Muscle of arm (tissue), 1 donor: ENCODE measurements at regions not wholly inside any gene's neighbourhood (a gene's known extent, or its start where the extent isn't known, plus 50 kb on each side); places are given as distances from the start of the nearest gene placed in this dataset.

Source experiments
- DNase-seq: peaks from one replicate; pipeline ENCODE4 v3.0.0-alpha.2; 2013

DNA sequence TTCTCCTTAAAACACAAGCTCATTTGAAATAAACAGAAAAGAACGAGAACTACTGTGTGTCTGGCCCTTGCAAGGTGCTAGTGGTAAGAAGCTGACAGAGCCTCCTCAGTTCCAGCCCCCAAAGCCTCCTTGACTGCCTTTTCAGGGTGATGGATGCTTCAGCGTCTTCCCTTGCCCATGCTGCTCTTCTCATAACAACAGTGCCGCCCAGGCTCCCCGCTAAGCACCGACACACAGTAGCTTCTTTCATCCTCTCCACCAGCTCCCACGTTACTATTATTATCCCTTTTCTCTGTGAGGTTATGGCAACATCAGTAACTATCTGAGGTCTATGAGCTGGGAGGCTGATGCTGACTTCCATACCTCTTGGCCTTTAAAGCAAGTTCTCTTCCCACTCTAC, 418.6 kb downstream of the TSN start:
- DNase-seq = no peak

DNA sequence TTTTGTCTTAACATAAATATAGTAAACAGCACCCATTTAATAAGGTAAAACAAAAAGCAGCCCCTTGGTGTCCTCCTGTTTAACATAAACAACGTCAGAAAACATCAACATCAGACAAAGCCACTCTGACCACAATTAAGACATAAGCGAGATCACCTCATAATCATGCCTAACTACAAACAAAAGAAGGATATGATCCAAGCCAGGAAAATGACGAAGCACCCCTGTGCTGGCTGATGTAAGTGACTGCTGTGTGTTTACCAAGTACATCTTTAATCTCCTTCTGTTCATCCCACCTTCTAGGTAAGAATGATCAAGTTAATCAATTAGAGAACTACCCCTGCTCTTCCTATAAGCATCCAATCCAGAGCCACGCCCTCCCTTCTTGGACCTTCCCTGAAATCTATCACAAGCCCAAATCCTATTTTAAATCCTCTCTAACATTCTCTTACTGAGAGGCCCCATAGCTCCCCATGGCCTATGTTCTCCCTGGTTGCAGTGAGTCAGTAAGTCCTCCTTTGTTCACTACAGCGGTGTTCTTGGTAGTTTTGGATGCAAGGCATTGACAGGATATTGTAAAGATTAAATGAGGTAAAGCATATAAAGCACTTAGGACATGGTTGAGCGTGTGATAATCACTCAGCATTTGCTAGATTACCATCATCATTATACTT, 424.2 kb downstream of the TSN start:
- no peak for DNase-seq

- no peak for DNase-seq
These were observed 425.5 kb downstream of the TSN start for GRCh38 chr2:122180972-122181371.

GRCh38 chr2:122182616-122183355, 427.3 kb downstream of the TSN start:
- DNase-seq = no peak

DNA sequence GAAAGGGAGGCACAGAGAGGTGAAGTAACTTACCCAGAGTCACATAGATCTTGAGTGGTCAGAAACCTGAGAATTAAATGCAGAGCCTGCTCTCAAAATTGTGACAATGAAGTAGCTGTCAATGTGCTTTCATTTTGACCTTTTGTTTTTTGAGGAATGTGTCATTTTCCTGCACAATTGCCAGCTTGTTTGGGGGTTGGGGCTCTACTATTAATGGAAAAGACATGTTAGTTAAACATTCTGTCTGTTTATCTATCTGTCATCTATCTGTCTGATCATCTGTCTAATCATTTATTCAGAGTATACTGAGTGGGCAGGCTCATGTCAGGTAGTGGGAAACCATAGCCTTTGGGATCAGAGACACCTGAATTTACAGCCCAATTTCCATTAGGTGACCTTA, 428.4 kb downstream of the TSN start:
- no peak for DNase-seq

- no peak for DNase-seq
These were observed 431.3 kb downstream of the TSN start for GRCh38 chr2:122186761-122187222.

DNA sequence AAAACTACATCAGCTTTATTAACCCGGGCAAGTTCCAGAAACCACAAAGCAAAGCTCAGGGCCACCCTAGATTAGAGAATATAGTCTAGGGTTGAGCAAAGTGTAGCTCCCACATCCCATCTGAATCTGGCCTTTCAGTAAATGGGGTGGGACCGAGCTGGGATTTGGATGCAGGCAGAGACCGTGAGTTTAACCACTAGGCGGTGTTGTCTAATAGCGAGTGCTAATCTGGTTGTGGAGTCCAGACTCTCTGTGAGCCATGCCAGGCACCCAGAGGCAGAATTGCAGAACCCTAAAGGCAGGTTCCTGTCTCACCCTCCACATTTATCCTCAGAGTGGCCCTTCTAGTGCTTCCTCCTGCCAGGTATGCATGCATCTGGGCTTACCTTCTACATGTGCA, 435.9 kb downstream of the TSN start:
- no peak for DNase-seq

- DNase-seq = no peak
These were observed 438.2 kb downstream of the TSN start for GRCh38 chr2:122193622-122194021.

DNA sequence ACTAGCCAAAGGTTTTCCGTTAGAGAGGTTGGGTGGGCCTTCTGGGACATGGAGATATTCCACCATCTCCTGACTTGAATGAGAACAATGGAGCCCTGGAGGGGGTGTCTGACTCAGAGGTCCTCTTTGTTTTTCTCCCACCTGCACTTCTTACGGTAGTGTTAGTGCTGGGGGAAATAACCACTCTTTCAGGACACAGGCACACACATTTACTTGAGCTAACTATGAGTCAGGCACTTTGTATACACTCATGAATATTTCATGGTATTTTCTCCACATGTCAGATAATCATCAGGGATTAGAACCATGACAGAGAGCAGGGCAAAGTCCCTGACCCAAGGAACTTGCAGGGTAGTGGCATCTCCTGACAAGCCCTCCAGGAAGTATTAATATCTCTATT, 439.1 kb downstream of the TSN start:
- no peak for DNase-seq

- DNase-seq = peak; percentile 86
These were observed 448.1 kb downstream of the TSN start for GRCh38 chr2:122203523-122203922.

DNA sequence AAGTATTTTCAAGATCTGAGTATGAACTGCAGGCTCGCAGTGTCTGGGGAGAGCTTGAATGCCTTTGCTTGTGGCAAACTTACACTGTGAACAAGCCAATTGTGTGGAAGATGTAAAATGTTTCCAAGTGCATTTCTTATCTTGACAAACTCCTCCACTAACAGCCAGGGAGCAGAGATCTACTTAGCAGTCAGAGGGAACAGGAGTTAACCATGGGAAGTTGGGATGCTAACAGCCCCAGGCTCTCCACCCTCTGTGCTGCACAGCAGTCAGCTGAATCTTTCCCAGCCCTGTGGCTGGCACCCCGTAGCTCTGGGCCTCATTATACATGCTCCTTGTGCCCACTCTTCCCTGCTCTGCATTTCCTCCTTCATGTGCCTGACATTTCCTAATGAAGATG, 450.2 kb downstream of the TSN start:
- DNase-seq = no peak

GRCh38 chr2:122206101-122206500, 450.6 kb downstream of the TSN start:
- DNase-seq = no peak

DNA sequence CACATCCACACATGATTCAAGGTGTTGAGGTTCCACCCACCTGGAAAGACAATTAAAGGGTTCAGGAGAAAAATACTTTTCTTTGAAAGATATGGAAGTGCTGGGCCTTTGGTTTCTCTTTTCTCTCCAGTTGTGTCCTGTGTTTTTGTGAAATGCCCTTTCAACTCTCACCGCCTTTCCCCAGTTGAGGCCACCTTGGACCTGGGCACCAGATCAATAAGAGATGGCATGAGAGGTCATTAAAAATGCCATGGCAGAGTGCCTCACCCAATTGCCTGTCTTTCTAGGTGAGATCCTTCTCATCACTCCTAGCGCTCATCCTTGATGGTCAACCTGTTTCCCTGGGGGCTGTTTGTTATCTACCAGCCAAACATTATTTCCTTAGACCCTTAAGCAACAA, 453.9 kb downstream of the TSN start:
- no peak for DNase-seq

- no peak for DNase-seq
These were observed 454.6 kb downstream of the TSN start for GRCh38 chr2:122210065-122210464.

DNA sequence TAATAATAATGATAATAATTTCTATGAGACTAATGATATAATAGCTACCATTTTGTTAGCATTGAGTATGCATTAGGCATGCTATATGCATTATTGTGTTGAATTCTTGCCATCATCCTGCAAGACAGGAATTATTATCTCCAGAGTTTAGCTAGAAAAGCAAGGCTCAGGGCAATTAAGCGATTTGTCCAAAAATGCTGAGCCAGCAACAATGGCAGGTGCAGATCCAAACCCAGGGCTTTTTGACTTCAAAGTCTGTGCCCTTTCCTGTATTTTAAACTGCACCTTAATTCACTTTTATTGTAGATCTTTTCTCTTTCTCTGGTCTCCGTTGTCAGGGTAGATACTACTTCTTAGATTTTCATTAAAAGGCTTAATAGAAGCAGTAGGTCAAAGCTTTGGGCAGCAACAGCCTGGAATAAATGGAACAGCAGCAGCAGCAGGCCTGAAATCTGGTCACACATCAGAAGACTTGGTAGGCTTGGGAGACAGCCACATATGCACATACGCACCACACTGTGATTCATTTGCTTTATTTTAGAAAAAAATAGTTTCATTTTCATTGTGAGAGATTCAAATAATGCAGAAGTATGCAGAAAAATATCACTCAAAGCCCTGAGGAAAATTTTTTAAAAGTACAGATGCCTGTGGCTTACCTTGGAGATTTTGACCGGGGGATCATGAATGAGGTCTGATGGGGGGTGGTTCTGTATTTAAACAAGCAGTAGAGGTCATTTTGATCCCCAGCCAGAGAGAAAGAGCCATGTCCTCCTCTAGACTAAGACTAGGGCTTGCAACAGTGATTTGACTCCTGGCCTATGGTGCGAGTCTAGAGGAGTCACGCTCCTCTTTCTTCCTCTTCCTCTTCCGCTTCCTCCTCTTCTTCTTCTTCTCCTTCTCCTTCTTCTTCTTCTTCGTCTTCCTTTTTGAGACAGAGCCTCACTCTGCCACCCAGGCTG, 455.7 kb downstream of the TSN start:
- DNase-seq = no peak

GRCh38 chr2:122213312-122213711, 457.9 kb downstream of the TSN start:
- no peak for DNase-seq

DNA sequence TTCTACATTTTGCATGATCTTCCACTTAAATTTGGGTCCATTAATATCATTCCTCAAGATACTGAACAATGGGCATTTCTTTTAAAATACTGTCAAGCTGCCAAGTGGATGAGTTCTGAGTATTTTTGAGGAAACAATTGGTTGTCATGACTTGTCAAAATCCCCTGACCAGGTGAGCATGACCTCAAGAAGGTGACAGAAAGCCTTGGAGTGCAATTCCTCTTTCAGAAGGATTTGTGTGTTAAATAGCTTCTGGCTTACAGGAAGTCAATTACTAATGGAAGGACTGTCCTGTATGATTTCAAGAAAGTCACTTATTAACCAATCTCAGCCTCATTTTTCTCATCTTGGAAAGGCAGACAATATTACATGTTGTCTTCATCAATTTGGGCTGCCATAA, 460.6 kb downstream of the TSN start:
- no peak for DNase-seq

DNA sequence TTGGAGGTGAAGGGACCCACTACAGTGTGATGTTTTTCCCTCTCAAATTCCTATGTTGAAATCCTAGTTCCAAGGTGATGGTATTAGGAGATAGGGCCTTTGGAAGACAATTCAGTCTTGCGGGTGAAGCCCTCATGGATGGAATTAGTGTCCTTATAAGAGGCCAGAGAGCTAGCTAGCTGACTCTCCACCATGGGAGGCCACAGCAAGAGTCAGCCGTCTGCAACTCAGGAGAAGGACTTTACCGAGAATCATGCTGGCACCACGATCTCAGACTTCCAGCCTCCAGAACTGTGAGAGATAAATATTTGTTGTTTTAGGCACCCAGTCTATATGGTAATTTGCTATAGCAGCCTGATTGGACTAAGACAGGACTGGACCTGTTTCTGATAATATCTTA, 461.4 kb downstream of the TSN start:
- no peak for DNase-seq

DNA sequence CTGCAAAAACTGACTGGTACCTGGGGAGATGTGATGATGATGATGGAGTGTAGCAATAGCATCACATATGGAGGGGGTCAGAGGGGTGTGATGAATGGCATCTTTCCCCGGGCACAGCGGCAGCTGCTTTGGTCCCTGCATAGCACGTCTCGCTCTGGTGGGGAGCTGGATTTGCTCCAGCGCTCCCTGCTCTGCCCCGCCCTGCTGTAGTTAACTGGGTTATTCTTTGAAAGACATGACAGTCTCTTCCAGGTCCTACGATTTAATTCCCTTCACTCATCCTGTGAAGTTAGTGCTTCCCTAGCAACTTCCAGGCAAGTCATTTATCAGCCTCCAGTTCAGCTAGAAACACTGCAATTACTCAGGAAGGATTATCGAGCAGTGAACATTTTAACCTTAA, 463.1 kb downstream of the TSN start:
- DNase-seq = no peak

GRCh38 chr2:122219504-122219903, 464.1 kb downstream of the TSN start:
- no peak for DNase-seq

DNA sequence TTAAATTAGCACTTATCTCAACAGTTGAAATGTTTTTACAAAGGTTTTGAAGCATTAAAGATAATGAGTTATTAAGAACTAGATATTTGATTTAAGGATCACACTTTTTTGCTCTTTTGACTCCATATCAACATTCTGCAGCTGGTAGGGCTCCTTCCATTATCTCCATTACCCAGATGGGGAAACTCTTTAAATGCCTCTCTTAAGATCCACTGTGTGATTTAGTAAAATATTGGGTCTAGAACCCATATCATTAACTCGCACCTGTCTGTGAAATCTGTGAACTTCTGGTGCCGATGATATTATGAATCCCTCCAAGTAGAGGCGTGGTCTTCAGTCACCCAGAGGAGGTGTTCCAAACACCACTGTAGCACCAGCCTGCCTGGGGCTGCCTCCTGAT, 466.2 kb downstream of the TSN start:
- DNase-seq = no peak

- DNase-seq = peak; percentile 5
These were observed 475.8 kb downstream of the TSN start for GRCh38 chr2:122231296-122231695.

DNA sequence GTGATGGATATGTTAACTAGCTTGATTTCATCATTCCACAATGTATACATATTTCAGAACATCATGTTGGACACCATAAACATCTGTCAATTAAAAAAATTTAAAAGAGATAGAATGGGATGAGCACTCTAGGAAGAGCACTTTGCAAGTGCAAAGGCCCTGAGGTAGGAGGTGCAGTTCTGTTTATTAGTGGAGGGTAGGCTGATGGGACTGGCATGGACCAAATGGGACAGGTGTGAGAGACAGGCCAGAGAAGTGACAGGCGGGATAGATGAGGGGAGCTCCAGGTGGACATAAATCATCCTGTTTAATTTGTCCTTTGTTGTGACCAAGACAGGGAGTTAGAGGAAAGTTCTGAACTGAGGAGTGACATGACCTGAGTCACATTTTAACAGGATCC, 477.9 kb downstream of the TSN start:
- no peak for DNase-seq
